ENCODE measurements at regions not wholly inside any gene's neighbourhood (a gene's known extent, or its start where the extent isn't known, plus 50 kb on each side); places are given as distances from the start of the nearest gene placed in this dataset.

- no peak for TF ChIP-seq CTCF (IDR thresholded peaks at IDR 0.05; ENCODE audit: low read depth, low read length, missing control alignments)
- in situ Hi-C loops (cut with HindIII; ENCODE audit: low sequenced_read_pairs) = no loop called here
- no peak for DNase-seq (ENCODE audit: low read depth)
- H3K4me3 ChIP-seq (ENCODE audit: low read depth, low read length) = no peak overlapping the region
These were observed 134.4 kb upstream of the DLX6 start for GRCh38 chr7:96870934-96871333.

- no peak for TF ChIP-seq CTCF (IDR thresholded peaks at IDR 0.05; ENCODE audit: low read depth, low read length, missing control alignments)
- in situ Hi-C loops (cut with HindIII; ENCODE audit: low sequenced_read_pairs) = no loop called here
These were observed 117.9 kb upstream of the DLX6 start for GRCh38 chr7:96887426-96887825.

GRCh38 chr7:96899108-96899507, 106.2 kb upstream of the DLX6 start:
- DNase-seq (ENCODE audit: low read depth) = no peak
- no peak for TF ChIP-seq CTCF (IDR thresholded peaks at IDR 0.05; ENCODE audit: low read depth, low read length, missing control alignments)
- no peak overlapping the region for H3K4me3 ChIP-seq (ENCODE audit: low read depth, low read length)
- in situ Hi-C loops (cut with HindIII; ENCODE audit: low sequenced_read_pairs) = no loop called here

More at GRCh38 chr7:96887426-96887825, 117.9 kb upstream of the DLX6 start:
- DNase-seq (ENCODE audit: low read depth) = no peak
- H3K4me3 ChIP-seq (ENCODE audit: low read depth, low read length) = no peak overlapping the region

- in situ Hi-C loops (cut with HindIII; ENCODE audit: low sequenced_read_pairs) = no loop called here
- no peak overlapping the region for H3K4me3 ChIP-seq (ENCODE audit: low read depth, low read length)
- DNase-seq (ENCODE audit: low read depth) = no peak
- no peak for TF ChIP-seq CTCF (IDR thresholded peaks at IDR 0.05; ENCODE audit: low read depth, low read length, missing control alignments)
These were observed 103.4 kb upstream of the DLX6 start for GRCh38 chr7:96901822-96902445.

GRCh38 chr7:96903906-96904305, 101.4 kb upstream of the DLX6 start:
- H3K4me3 ChIP-seq (ENCODE audit: low read depth, low read length) = no peak overlapping the region
- no peak for TF ChIP-seq CTCF (IDR thresholded peaks at IDR 0.05; ENCODE audit: low read depth, low read length, missing control alignments)
- in situ Hi-C loops (cut with HindIII; ENCODE audit: low sequenced_read_pairs) = no loop called here
- DNase-seq (ENCODE audit: low read depth) = no peak

- in situ Hi-C loops (cut with HindIII; ENCODE audit: low sequenced_read_pairs) = loop anchor here (5.0 kb wide), 1 partner anchor 52 kb away; no protein-coding TSS in a partner anchor
- DNase-seq (ENCODE audit: low read depth) = no peak
- no peak overlapping the region for H3K4me3 ChIP-seq (ENCODE audit: low read depth, low read length)
- no peak for TF ChIP-seq CTCF (IDR thresholded peaks at IDR 0.05; ENCODE audit: low read depth, low read length, missing control alignments)
These were observed 94.9 kb upstream of the DLX6 start for GRCh38 chr7:96910486-96910885.

All from astrocyte of the cerebellum (primary cell).